MM.1S (cell line): ENCODE measurements at regions not wholly inside any gene's neighbourhood (a gene's known extent, or its start where the extent isn't known, plus 50 kb on each side); places are given as distances from the start of the nearest gene placed in this dataset.

Experiments used
- DNase-seq: peaks from one replicate; pipeline ENCODE4 v3.0.0-alpha.2; 2015
- H2AFZ ChIP-seq: fragments of 300-600 bp; sonication (generic); 2 replicates; pipeline ENCODE4 v1.6.0; 2016; ENCODE audit warnings: antibody characterized with exemption, low read length
- H3F3A ChIP-seq: fragments of 300-600 bp; sonication (generic); 2 replicates; pipeline ENCODE4 v1.6.1; 2016; ENCODE audit warnings: mild to moderate bottlenecking, antibody characterized with exemption, low read length, moderate library complexity, mixed read lengths; ENCODE audit not compliant: insufficient read depth
- H3K27ac ChIP-seq: fragments of 300-600 bp; sonication (generic); 2 replicates; pipeline ENCODE4 v1.5.1; 2016; ENCODE audit warnings: mild to moderate bottlenecking, low read length
- H3K27me3 ChIP-seq: fragments of 300-600 bp; sonication (generic); replicated peaks from 2 replicates; pipeline ENCODE4 v1.6.0; 2016; ENCODE audit warnings: low read length; ENCODE audit not compliant: insufficient read depth
- H3K36me3 ChIP-seq: fragments of 300-600 bp; sonication (generic); replicated peaks from 2 replicates; pipeline ENCODE4 v1.6.1; 2016; ENCODE audit warnings: mild to moderate bottlenecking, low read length, mixed read lengths; ENCODE audit not compliant: insufficient read depth
- H3K4me1 ChIP-seq: fragments of 300-600 bp; sonication (generic); 2 replicates; pipeline ENCODE4 v1.6.1; 2016; ENCODE audit warnings: low read length, mixed read lengths
- H3K4me2 ChIP-seq: fragments of 300-600 bp; sonication (generic); 2 replicates; pipeline ENCODE4 v1.6.0; 2016; ENCODE audit warnings: low read depth, low read length
- H3K4me3 ChIP-seq: fragments of 300-600 bp; sonication (generic); 2 replicates; pipeline ENCODE4 v1.5.1; 2016; ENCODE audit warnings: low read length, mixed read lengths
- H3K79me2 ChIP-seq: fragments of 300-600 bp; sonication (generic); 2 replicates; pipeline ENCODE4 v1.6.1; 2016; ENCODE audit warnings: mixed run types, low read length, mixed read lengths
- H3K9ac ChIP-seq: fragments of 300-600 bp; sonication (generic); 2 replicates; pipeline ENCODE4 v1.6.1; 2016; ENCODE audit warnings: low read length, mixed read lengths
- H3K9me2 ChIP-seq: fragments of 300-600 bp; sonication (generic); replicated peaks from 2 replicates; pipeline ENCODE4 v1.6.1; 2016; ENCODE audit warnings: mild to moderate bottlenecking, low read length, mixed read lengths; ENCODE audit not compliant: insufficient read depth
- H3K9me3 ChIP-seq: fragments of 300-600 bp; sonication (generic); replicated peaks from 2 replicates; pipeline ENCODE4 v1.6.1; 2016; ENCODE audit warnings: mild to moderate bottlenecking, low read length, mixed read lengths; ENCODE audit not compliant: insufficient read depth
- H4K20me1 ChIP-seq: fragments of 300-600 bp; sonication (generic); 2 replicates; pipeline ENCODE4 v1.6.1; 2016; ENCODE audit warnings: mild to moderate bottlenecking, low read length, moderate library complexity, mixed read lengths; ENCODE audit not compliant: insufficient read depth
- CTCF ChIP-seq: fragments of 300-600 bp; sonication (generic); IDR thresholded peaks from 2 replicates; pipeline ENCODE4 v1.5.1; 2016; ENCODE audit warnings: antibody characterized with exemption, low read length, mixed read lengths
- EZH2 ChIP-seq: fragments of 300-600 bp; sonication (generic); optimal IDR thresholded peaks from 2 replicates; pipeline ENCODE3; 2017; ENCODE audit warnings: low read depth, mild to moderate bottlenecking, antibody characterized with exemption, low read length, mixed read lengths
- EZH2phosphoT487 ChIP-seq: fragments of 300-600 bp; sonication (generic); IDR thresholded peaks from 2 replicates; pipeline ENCODE4 v1.6.1; 2018; ENCODE audit warnings: antibody characterized with exemption, low read length

DNA sequence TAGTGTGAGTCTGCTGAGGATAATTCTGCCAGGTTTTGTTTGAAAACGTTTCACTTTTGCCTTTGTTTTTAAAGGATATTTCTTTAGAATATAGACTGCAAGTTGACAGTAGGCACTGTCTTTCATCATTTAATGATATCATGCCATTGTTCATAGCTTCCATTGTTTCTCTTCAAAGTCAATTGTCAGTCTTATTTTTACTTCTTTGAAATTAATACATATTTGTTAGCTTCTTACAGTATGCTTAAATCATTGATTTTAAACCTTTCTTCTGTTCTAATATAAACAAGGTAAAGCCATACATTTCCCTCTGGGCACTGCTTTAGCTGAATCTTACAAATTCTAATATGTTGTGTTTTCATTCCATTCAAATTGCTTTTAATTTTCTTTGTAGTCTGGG is 62.3 kb upstream of the PARVA start:
- Histone ChIP-seq H3K4me3 (no peak overlapping the region), H2AFZ (no peak overlapping the region), H3K4me2 (no peak overlapping the region), H3K79me2 (no peaks in the 10 kb centered on the region), H3K27me3 (no peaks in the 10 kb centered on the region), H3F3A (peaks cover 8% of the 10 kb centered on the region), H3K27ac (no peak overlapping the region), H3K9me3 (no peaks in the 10 kb centered on the region), H4K20me1 (no peaks in the 10 kb centered on the region), H3K36me3 (no peaks in the 10 kb centered on the region), H3K9me2 (no peaks in the 10 kb centered on the region), H3K9ac (no peak overlapping the region), H3K4me1 (peaks cover 16% of the 10 kb centered on the region)
- no peak for DNase-seq
- TF ChIP-seq EZH2 (no peak), EZH2phosphoT487 (no peak), CTCF (no peak)

- H3K9me3 ChIP-seq: no peaks in the 10 kb centered on the region
- no peaks in the 10 kb centered on the region for H3K9me2 ChIP-seq
- H3K27ac ChIP-seq: no peak overlapping the region
- no peak overlapping the region for H3K9ac ChIP-seq
- H3K27me3 ChIP-seq: no peaks in the 10 kb centered on the region
- no peak for DNase-seq
- no peaks in the 10 kb centered on the region for H3K79me2 ChIP-seq
- no peak for TF ChIP-seq EZH2phosphoT487
- TF ChIP-seq CTCF: no peak
- TF ChIP-seq EZH2: no peak
- H2AFZ ChIP-seq: no peak overlapping the region
- no peaks in the 10 kb centered on the region for H3K36me3 ChIP-seq
- H3F3A ChIP-seq: peaks cover 8% of the 10 kb centered on the region
- H4K20me1 ChIP-seq: no peaks in the 10 kb centered on the region
- peaks cover 18% of the 10 kb centered on the region for H3K4me1 ChIP-seq
- H3K4me3 ChIP-seq: no peak overlapping the region
- no peak overlapping the region for H3K4me2 ChIP-seq
These were observed 60.9 kb upstream of the PARVA start for GRCh38 chr11:12316432-12316831.

GRCh38 chr11:12318791-12319438 is 58.5 kb upstream of the PARVA start:
- H3K79me2 ChIP-seq: no peaks in the 10 kb centered on the region
- no peak for DNase-seq
- TF ChIP-seq EZH2phosphoT487 (no peak), CTCF (no peak), EZH2 (no peak)
- H3F3A ChIP-seq: peaks cover 8% of the 10 kb centered on the region
- H4K20me1 ChIP-seq: no peaks in the 10 kb centered on the region
- peak overlapping the region; percentile 38 for H3K4me2 ChIP-seq
- H3K4me3 ChIP-seq: no peak overlapping the region
- H3K4me1 ChIP-seq: peaks cover 18% of the 10 kb centered on the region
- H3K27ac ChIP-seq: peak overlapping the region; percentile 54; the same call in 1 of the 2 replicates
- no peaks in the 10 kb centered on the region for H3K36me3 ChIP-seq
- H3K9ac ChIP-seq: no peak overlapping the region
- no peaks in the 10 kb centered on the region for H3K9me2 ChIP-seq
- no peaks in the 10 kb centered on the region for H3K27me3 ChIP-seq
- H3K9me3 ChIP-seq: no peaks in the 10 kb centered on the region
- 0 out of 2 replicates have a peak overlapping the region, but pooled peaks have one; percentile 38 for H2AFZ ChIP-seq
